A673 (cell line): ENCODE measurements at regions not wholly inside any gene's neighbourhood (a gene's known extent, or its start where the extent isn't known, plus 50 kb on each side); places are given as distances from the start of the nearest gene placed in this dataset.

Experiments used
- BruUV-seq: library from RNA; stranded (reverse); fragments of 400-500 nt; replicated peaks from 2 replicates; lab custom pipeline; 2021; lab: Mats Ljungman, UMichigan
- CTCF ChIA-PET: fragments of 300-600 bp; sonication (Branson Sonifier 250); formaldehyde crosslinking; loops from one replicate; lab custom pipeline; 2022; ENCODE audit warnings: antibody characterized with exemption; lab: Charles Lee
- POLR2A ChIA-PET: fragments of 300-600 bp; sonication (Branson Sonifier 250); formaldehyde crosslinking; loops from one replicate; lab custom pipeline; 2022; ENCODE audit warnings: antibody characterized with exemption; ENCODE audit not compliant: low non-redundant PET; lab: Charles Lee
- DNase-seq: peaks from one replicate; pipeline ENCODE4 v3.0.0-alpha.2; 2015; ENCODE audit warnings: low spot score
- H3K27ac ChIP-seq: fragments of 200-600 bp; sonication (generic); 2 replicates; pipeline ENCODE4 v1.5.1; 2016; ENCODE audit warnings: mixed run types, low read depth, mild to moderate bottlenecking, mixed read lengths, antibody characterized with exemption, low read length; ENCODE audit not compliant: poor library complexity, severe bottlenecking
- H3K27me3 ChIP-seq: fragments of 200-600 bp; sonication (generic); replicated peaks from 2 replicates; pipeline ENCODE4 v1.6.1; 2017; ENCODE audit warnings: mixed run types, low read depth, mild to moderate bottlenecking, mixed read lengths, antibody characterized with exemption, low read length; ENCODE audit not compliant: insufficient read depth, poor library complexity
- H3K36me3 ChIP-seq: fragments of 200-600 bp; sonication (generic); 2 replicates; pipeline ENCODE4 v1.6.1; 2016; ENCODE audit warnings: mixed run types, mild to moderate bottlenecking, mixed read lengths, antibody characterized with exemption, low read length; ENCODE audit not compliant: insufficient read depth, poor library complexity, severe bottlenecking
- H3K4me1 ChIP-seq: fragments of 200-600 bp; sonication (generic); 2 replicates; pipeline ENCODE4 v1.6.1; 2017; ENCODE audit warnings: mixed run types, mild to moderate bottlenecking, mixed read lengths, antibody characterized with exemption, low read length; ENCODE audit not compliant: insufficient read depth, poor library complexity, severe bottlenecking
- H3K4me3 ChIP-seq: fragments of 200-600 bp; sonication (generic); 2 replicates; pipeline ENCODE4 v1.5.1; 2016; ENCODE audit warnings: low read depth, mixed run types, mild to moderate bottlenecking, mixed read lengths, low read length; ENCODE audit not compliant: poor library complexity, severe bottlenecking
- H3K9me3 ChIP-seq: fragments of 200-600 bp; sonication (generic); 2 replicates; pipeline ENCODE4 v1.6.1; 2016; ENCODE audit warnings: mixed run types, low read depth, mild to moderate bottlenecking, mixed read lengths, antibody characterized with exemption, low read length; ENCODE audit not compliant: poor library complexity, severe bottlenecking
- EZH2 ChIP-seq: fragments of 200-600 bp; sonication (generic); IDR thresholded peaks from 2 replicates; pipeline ENCODE4 v1.6.1; 2017; ENCODE audit warnings: borderline replicate concordance, low read depth, mild to moderate bottlenecking, mixed read lengths, antibody characterized with exemption, low read length; ENCODE audit not compliant: poor library complexity, severe bottlenecking
- intact Hi-C: fragments of 100-400 bp; cut with micrococcal nuclease; formaldehyde crosslinking; loops from one replicate; pipeline ENCODE4 v1.10.0; 2022; ENCODE audit not compliant: unreplicated experiment
- TF ChIP-seq, protein P1 (sequence below): fragments of 300-800, 200-600 bp; sonication (generic); conservative IDR thresholded peaks from 2 replicates; pipeline ENCODE4 v1.5.1; 2017; ENCODE audit warnings: low read depth, mild to moderate bottlenecking, antibody characterized with exemption, low read length, moderate library complexity, mixed read lengths

DNA sequence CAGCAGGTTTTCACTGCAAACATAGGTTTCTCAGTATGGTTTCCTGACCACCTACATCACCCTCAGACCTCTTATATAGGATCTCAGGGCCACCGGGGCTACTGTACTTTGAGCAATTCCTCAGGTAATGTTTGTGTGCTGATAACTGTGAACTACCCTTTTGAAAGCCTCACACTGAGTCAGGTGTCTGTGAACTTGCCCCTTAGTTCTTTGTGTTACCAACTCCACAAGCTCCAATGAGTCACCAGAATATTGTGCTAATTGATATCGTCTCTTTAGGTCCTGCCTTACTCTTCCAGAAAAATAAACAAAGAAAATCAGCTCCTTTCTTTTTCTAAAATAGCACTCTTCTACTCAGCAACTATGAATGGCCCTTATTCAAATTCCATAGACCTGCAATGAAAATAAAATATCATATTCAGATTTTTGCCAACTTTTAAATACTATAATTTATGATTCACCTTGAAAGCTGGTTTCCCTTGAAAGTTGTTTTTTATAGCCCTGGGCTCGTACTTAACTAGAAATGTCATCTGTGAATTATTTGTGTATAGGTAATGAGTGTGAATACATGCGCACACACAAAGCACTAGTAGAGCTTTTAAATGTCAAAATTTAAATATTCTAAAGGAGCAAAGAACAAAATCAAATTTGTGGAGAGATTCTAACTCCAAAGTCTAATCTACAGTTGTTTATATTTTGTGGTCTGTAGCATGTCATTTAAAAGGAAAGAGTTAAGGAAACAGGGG, 88.1 kb upstream of the WARS2 start:
- TF ChIP-seq EZH2: no peak
- TF ChIP-seq, protein P1, sequence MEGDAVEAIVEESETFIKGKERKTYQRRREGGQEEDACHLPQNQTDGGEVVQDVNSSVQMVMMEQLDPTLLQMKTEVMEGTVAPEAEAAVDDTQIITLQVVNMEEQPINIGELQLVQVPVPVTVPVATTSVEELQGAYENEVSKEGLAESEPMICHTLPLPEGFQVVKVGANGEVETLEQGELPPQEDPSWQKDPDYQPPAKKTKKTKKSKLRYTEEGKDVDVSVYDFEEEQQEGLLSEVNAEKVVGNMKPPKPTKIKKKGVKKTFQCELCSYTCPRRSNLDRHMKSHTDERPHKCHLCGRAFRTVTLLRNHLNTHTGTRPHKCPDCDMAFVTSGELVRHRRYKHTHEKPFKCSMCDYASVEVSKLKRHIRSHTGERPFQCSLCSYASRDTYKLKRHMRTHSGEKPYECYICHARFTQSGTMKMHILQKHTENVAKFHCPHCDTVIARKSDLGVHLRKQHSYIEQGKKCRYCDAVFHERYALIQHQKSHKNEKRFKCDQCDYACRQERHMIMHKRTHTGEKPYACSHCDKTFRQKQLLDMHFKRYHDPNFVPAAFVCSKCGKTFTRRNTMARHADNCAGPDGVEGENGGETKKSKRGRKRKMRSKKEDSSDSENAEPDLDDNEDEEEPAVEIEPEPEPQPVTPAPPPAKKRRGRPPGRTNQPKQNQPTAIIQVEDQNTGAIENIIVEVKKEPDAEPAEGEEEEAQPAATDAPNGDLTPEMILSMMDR: no peak
- Histone ChIP-seq H3K36me3 (no peaks in the 10 kb centered on the region), H3K9me3 (no peaks in the 10 kb centered on the region), H3K27me3 (no peaks in the 10 kb centered on the region), H3K27ac (no peak overlapping the region), H3K4me3 (no peak overlapping the region), H3K4me1 (peaks cover 13% of the 10 kb centered on the region)
- intact Hi-C loops: no loop called here
- ChIA-PET CTCF (no interaction called here), POLR2A (no interaction called here)
- no peak for DNase-seq
- BruUV-seq: no TSS peak

DNA sequence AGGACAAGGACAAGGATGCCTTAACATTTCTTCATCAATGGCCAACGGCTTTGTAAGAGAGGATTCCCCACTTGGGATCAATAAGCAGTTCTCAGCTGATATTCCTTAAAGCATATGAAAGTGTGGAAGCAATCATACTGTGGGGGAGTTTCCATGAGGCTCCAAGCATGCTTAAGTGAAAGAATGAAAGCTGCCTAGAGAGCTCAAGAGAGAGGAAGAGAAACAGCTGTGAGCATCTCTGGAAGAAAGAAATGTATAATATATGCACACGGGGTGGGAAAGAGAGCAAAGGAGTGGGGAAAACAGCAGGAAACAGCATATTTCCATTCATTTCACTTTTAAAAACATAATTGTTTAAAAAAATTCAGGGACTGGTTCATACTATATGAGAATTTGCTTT, 94.7 kb upstream of the WARS2 start:
- no peaks in the 10 kb centered on the region for H3K27me3 ChIP-seq
- intact Hi-C loops: no loop called here
- ChIA-PET CTCF (no interaction called here), POLR2A (interaction anchor here (0.5 kb wide), 1 partner anchor 44 kb away, joined by 3 read pairs; no protein-coding TSS in a partner anchor)
- DNase-seq: no peak
- H3K4me1 ChIP-seq: no peaks in the 10 kb centered on the region
- no peaks in the 10 kb centered on the region for H3K36me3 ChIP-seq
- no peak for TF ChIP-seq EZH2
- TF ChIP-seq, protein P1: no peak
- H3K27ac ChIP-seq: no peak overlapping the region
- H3K4me3 ChIP-seq: no peak overlapping the region
- no TSS peak for BruUV-seq
- H3K9me3 ChIP-seq: no peaks in the 10 kb centered on the region

DNA sequence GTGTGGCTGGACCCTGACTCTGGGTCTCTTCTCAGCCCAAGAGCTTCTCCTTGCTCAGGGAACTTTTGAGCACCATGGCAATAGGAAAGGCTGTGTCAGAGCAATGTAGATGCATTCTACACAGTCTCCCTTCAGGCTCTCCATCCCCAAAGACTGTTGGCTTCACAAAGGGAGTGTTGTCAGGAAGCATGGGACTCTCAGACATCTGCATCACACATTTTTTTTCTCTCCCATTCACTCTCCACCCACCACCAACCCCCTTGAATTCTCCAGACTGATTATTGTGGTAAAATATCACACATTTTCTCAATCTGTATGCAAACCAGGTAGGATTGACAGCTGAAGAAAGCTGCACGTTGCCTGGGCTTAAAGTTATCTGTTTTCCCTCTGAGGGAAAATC, 105.4 kb upstream of the WARS2 start:
- TF ChIP-seq, protein P1: no peak
- TF ChIP-seq EZH2: no peak
- POLR2A ChIA-PET: no interaction called here
- BruUV-seq: no TSS peak

More for the DNA sequence above, 105.4 kb upstream of the WARS2 start:
- Histone ChIP-seq H3K4me1 (no peaks in the 10 kb centered on the region), H3K9me3 (no peaks in the 10 kb centered on the region), H3K27me3 (no peaks in the 10 kb centered on the region), H3K36me3 (no peaks in the 10 kb centered on the region), H3K27ac (no peak overlapping the region), H3K4me3 (no peak overlapping the region)
- DNase-seq: no peak
- intact Hi-C loops: no loop called here
- CTCF ChIA-PET: no interaction called here
